ENCODE measurements at regions not wholly inside any gene's neighbourhood (a gene's known extent, or its start where the extent isn't known, plus 50 kb on each side); places are given as distances from the start of the nearest gene placed in this dataset.

DNA sequence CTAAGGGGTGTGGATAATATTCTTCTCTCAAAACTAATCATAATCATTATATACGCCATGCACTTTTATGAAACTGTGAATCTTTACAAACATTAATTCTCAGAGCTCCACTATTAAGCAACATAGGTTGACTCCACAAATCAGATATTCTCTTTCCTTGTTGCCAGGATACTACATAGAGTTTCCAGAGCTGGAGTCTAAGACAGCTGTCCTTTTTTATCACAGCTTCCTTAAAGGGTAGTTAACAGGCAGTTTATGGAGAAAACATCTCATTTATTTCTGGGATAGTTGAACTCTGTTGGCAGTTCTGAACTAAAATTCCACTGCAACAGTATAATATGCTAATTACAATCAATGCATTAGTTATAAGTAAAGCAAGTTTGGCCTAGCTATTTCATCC is 152.1 kb upstream of the PPP1R2C start:
- ATAC-seq: no peak
- TF ChIP-seq ISL1 (CRISPR knock-in tag; IDR thresholded peaks at IDR 0.05) (no peak), OSR1 (CRISPR knock-in tag; IDR thresholded peaks at IDR 0.05) (no peak), ZNF70 (CRISPR knock-in tag; IDR thresholded peaks at IDR 0.05) (no peak), PPARA (CRISPR knock-in tag; IDR thresholded peaks at IDR 0.05; ENCODE audit: borderline replicate concordance) (no peak), TOX (CRISPR knock-in tag; IDR thresholded peaks at IDR 0.05; ENCODE audit: borderline replicate concordance) (no peak), CSDC2 (CRISPR knock-in tag; IDR thresholded peaks at IDR 0.05) (no peak), GLIS3 (CRISPR knock-in tag; IDR thresholded peaks at IDR 0.05) (no peak), SNAI2 (CRISPR knock-in tag; IDR thresholded peaks at IDR 0.05) (no peak), TCF4 (CRISPR knock-in tag; IDR thresholded peaks at IDR 0.05; ENCODE audit: borderline replicate concordance) (no peak), ESRRG (CRISPR knock-in tag; IDR thresholded peaks at IDR 0.05) (no peak), ARNTL (CRISPR knock-in tag; IDR thresholded peaks at IDR 0.05; ENCODE audit: borderline replicate concordance, low read depth) (no peak), BACH2 (CRISPR knock-in tag; IDR thresholded peaks at IDR 0.05; ENCODE audit: borderline replicate concordance) (no peak), ZNF565 (CRISPR knock-in tag; conservative IDR thresholded peaks at IDR 0.05; ENCODE audit: low read depth) (no peak)
- TF ChIP-seq, protein P1, sequence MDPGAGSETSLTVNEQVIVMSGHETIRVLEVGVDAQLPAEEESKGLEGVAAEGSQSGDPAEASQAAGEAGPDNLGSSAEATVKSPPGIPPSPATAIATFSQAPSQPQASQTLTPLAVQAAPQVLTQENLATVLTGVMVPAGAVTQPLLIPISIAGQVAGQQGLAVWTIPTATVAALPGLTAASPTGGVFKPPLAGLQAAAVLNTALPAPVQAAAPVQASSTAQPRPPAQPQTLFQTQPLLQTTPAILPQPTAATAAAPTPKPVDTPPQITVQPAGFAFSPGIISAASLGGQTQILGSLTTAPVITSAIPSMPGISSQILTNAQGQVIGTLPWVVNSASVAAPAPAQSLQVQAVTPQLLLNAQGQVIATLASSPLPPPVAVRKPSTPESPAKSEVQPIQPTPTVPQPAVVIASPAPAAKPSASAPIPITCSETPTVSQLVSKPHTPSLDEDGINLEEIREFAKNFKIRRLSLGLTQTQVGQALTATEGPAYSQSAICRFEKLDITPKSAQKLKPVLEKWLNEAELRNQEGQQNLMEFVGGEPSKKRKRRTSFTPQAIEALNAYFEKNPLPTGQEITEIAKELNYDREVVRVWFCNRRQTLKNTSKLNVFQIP (CRISPR knock-in tag; IDR thresholded peaks at IDR 0.05; ENCODE audit: borderline replicate concordance, low read depth): no peak
- TF ChIP-seq, protein P2, sequence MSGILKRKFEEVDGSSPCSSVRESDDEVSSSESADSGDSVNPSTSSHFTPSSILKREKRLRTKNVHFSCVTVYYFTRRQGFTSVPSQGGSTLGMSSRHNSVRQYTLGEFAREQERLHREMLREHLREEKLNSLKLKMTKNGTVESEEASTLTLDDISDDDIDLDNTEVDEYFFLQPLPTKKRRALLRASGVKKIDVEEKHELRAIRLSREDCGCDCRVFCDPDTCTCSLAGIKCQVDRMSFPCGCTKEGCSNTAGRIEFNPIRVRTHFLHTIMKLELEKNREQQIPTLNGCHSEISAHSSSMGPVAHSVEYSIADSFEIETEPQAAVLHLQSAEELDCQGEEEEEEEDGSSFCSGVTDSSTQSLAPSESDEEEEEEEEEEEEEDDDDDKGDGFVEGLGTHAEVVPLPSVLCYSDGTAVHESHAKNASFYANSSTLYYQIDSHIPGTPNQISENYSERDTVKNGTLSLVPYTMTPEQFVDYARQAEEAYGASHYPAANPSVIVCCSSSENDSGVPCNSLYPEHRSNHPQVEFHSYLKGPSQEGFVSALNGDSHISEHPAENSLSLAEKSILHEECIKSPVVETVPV (CRISPR knock-in tag; IDR thresholded peaks at IDR 0.05): no peak
- TF ChIP-seq, protein P3, sequence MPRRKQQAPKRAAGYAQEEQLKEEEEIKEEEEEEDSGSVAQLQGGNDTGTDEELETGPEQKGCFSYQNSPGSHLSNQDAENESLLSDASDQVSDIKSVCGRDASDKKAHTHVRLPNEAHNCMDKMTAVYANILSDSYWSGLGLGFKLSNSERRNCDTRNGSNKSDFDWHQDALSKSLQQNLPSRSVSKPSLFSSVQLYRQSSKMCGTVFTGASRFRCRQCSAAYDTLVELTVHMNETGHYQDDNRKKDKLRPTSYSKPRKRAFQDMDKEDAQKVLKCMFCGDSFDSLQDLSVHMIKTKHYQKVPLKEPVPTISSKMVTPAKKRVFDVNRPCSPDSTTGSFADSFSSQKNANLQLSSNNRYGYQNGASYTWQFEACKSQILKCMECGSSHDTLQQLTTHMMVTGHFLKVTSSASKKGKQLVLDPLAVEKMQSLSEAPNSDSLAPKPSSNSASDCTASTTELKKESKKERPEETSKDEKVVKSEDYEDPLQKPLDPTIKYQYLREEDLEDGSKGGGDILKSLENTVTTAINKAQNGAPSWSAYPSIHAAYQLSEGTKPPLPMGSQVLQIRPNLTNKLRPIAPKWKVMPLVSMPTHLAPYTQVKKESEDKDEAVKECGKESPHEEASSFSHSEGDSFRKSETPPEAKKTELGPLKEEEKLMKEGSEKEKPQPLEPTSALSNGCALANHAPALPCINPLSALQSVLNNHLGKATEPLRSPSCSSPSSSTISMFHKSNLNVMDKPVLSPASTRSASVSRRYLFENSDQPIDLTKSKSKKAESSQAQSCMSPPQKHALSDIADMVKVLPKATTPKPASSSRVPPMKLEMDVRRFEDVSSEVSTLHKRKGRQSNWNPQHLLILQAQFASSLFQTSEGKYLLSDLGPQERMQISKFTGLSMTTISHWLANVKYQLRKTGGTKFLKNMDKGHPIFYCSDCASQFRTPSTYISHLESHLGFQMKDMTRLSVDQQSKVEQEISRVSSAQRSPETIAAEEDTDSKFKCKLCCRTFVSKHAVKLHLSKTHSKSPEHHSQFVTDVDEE (CRISPR knock-in tag; IDR thresholded peaks at IDR 0.05): no peak
- TF ChIP-seq, protein P4, sequence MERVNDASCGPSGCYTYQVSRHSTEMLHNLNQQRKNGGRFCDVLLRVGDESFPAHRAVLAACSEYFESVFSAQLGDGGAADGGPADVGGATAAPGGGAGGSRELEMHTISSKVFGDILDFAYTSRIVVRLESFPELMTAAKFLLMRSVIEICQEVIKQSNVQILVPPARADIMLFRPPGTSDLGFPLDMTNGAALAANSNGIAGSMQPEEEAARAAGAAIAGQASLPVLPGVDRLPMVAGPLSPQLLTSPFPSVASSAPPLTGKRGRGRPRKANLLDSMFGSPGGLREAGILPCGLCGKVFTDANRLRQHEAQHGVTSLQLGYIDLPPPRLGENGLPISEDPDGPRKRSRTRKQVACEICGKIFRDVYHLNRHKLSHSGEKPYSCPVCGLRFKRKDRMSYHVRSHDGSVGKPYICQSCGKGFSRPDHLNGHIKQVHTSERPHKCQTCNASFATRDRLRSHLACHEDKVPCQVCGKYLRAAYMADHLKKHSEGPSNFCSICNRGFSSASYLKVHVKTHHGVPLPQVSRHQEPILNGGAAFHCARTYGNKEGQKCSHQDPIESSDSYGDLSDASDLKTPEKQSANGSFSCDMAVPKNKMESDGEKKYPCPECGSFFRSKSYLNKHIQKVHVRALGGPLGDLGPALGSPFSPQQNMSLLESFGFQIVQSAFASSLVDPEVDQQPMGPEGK (CRISPR knock-in tag; IDR thresholded peaks at IDR 0.05; ENCODE audit: borderline replicate concordance): no peak

DNA sequence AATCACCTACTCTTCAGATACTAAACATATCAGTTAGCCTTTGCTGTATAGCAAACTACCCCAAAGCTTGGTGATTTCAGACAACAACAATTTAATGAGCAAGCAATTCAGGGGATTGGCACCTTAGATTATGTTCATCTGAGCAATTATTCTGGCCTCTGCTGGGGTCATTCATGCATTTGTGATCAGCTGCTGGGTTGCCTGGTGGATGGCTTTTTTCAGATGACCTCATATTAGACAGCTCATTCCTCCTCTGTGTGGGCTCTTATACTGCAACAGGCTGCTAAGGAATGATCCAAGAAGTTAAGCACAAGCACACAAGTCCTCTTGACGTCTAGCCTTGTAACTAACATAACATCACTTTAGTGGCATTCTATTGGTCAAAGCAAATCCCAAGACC is 153.0 kb upstream of the PPP1R2C start:
- ATAC-seq: no peak
- TF ChIP-seq ZNF70 (CRISPR knock-in tag; IDR thresholded peaks at IDR 0.05) (no peak), BACH2 (CRISPR knock-in tag; IDR thresholded peaks at IDR 0.05; ENCODE audit: borderline replicate concordance) (no peak), ESRRG (CRISPR knock-in tag; IDR thresholded peaks at IDR 0.05) (no peak), ISL1 (CRISPR knock-in tag; IDR thresholded peaks at IDR 0.05) (no peak), SNAI2 (CRISPR knock-in tag; IDR thresholded peaks at IDR 0.05) (no peak), ARNTL (CRISPR knock-in tag; IDR thresholded peaks at IDR 0.05; ENCODE audit: borderline replicate concordance, low read depth) (no peak), ZNF565 (CRISPR knock-in tag; conservative IDR thresholded peaks at IDR 0.05; ENCODE audit: low read depth) (no peak), GLIS3 (CRISPR knock-in tag; IDR thresholded peaks at IDR 0.05) (no peak), ZNF8 (CRISPR knock-in tag; IDR thresholded peaks at IDR 0.05) (no peak), ZFP3 (CRISPR knock-in tag; IDR thresholded peaks at IDR 0.05) (no peak), TOX (CRISPR knock-in tag; IDR thresholded peaks at IDR 0.05; ENCODE audit: borderline replicate concordance) (no peak), ZFP30 (CRISPR knock-in tag; IDR thresholded peaks at IDR 0.05) (no peak)
- TF ChIP-seq, protein P1 (CRISPR knock-in tag; IDR thresholded peaks at IDR 0.05; ENCODE audit: borderline replicate concordance, low read depth): no peak
- TF ChIP-seq, protein P3 (CRISPR knock-in tag; IDR thresholded peaks at IDR 0.05): no peak
- TF ChIP-seq, protein P4 (CRISPR knock-in tag; IDR thresholded peaks at IDR 0.05; ENCODE audit: borderline replicate concordance): no peak
